ENCODE measurements at regions not wholly inside any gene's neighbourhood (a gene's known extent, or its start where the extent isn't known, plus 50 kb on each side); places are given as distances from the start of the nearest gene placed in this dataset.
"Not testable (repeated sequence)": the region's sequence is repeated elsewhere in the genome, so short reads cannot be mapped to it uniquely, and the experiment has no call there.

- TF ChIP-seq CTCF (IDR thresholded peaks at IDR 0.05; ENCODE audit: control extremely low read depth in 1 of 3, insufficient read depth in 1 of 3, low read depth in 1 of 3, low read length in 3 of 3); CBX5 (IDR thresholded peaks at IDR 0.05; ENCODE audit: low read depth, low read length); EZH2 (IDR thresholded peaks at IDR 0.05; ENCODE audit: low read depth, low read length, severe bottlenecking); MAFK (IDR thresholded peaks at IDR 0.05; ENCODE audit: low read depth, low read length); POLR2AphosphoS5 (IDR thresholded peaks at IDR 0.05; ENCODE audit: low read depth, low read length); POLR2A (IDR thresholded peaks at IDR 0.05; ENCODE audit: control extremely low read depth in 1 of 2, low read depth in 2 of 2, low read length in 2 of 2); RAD21 (IDR thresholded peaks at IDR 0.05 in 1 of 2, conservative IDR thresholded peaks at IDR 0.05 in 1 of 2; ENCODE audit: low read depth in 2 of 2, low read length in 2 of 2); TEAD4 (IDR thresholded peaks at IDR 0.05; ENCODE audit: low read depth, low read length); EGR1 (IDR thresholded peaks at IDR 0.05; ENCODE audit: borderline replicate concordance, low read depth, low read length); CEBPB (IDR thresholded peaks at IDR 0.05; ENCODE audit: low read depth, low read length); CHD2 (IDR thresholded peaks at IDR 0.05; ENCODE audit: low read length); TAF1 (IDR thresholded peaks at IDR 0.05; ENCODE audit: low read depth, low read length); BCL11A (IDR thresholded peaks at IDR 0.05; ENCODE audit: low read depth in 2 of 2, low read length in 2 of 2): not testable (repeated sequence)
These were observed 66.9 kb upstream of the TSPY4 start for GRCh38 chrY:9270351-9270750.
